HG03378 (cell line): ENCODE measurements at regions not wholly inside any gene's neighbourhood (a gene's known extent, or its start where the extent isn't known, plus 50 kb on each side); places are given as distances from the start of the nearest gene placed in this dataset.

Experiments
- ATAC-seq: cut with Tn5 transposase; IDR thresholded peaks from one replicate; pipeline ENCODE4 v1.9.1; 2021; ENCODE audit warnings: mild to moderate bottlenecking, moderate library complexity; ENCODE audit not compliant: unreplicated experiment

DNA sequence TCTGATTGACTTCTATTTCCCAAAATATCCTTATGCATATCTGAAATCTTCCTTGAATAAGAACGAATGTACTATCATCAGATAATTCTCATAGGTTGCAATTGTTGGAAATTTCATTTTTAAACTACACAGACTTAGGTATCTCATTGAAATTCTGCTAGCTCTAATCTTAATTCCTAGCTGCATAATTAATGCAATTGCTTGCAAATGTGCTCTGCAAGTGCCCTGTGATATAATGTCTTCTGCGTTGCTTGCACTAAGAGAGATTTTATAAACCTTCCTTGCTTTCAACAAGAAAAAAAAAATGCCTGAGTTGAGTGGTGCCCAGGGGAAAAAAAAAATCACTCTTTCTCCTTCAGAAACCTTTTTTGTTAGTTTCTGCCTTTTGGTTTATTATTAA, 354.9 kb downstream of the TFAP2A start:
- no peak for ATAC-seq

DNA sequence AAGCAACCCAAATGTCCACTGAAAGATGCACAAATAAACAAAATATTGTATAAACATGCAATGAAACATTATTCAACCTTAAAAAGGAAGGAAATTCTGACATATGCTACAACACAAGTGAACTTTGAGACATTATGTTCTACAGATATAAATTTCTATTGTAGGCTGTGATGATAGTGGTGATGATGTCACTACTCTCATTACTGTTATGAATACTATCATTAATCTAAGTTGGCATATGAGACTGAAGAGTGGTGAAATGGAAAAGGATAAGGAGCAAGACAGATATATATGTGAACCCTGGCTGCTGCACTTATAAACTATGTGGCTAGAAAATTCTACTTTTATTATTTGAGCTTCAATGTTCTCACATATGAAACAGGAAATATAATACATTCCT, 360.2 kb downstream of the TFAP2A start:
- ATAC-seq: no peak

DNA sequence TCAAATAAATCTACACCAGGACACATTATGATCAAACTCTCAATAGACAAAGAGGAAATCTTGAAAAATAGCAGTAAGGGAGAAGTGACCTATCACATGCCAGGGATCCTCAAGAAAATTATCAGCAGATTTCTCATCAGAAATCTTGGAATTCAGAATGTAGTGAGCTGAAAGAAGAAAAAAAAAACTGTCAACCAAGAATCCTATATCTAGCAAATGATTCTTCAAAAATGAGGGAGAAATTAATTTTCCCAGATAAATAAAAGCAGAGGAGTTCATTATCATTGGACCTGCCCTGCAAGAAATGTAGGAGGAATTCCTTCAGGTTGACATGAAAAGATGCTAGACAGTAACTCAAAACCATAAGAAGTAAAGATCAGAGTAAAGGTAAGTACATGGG, 363.6 kb downstream of the TFAP2A start:
- ATAC-seq: no peak

DNA sequence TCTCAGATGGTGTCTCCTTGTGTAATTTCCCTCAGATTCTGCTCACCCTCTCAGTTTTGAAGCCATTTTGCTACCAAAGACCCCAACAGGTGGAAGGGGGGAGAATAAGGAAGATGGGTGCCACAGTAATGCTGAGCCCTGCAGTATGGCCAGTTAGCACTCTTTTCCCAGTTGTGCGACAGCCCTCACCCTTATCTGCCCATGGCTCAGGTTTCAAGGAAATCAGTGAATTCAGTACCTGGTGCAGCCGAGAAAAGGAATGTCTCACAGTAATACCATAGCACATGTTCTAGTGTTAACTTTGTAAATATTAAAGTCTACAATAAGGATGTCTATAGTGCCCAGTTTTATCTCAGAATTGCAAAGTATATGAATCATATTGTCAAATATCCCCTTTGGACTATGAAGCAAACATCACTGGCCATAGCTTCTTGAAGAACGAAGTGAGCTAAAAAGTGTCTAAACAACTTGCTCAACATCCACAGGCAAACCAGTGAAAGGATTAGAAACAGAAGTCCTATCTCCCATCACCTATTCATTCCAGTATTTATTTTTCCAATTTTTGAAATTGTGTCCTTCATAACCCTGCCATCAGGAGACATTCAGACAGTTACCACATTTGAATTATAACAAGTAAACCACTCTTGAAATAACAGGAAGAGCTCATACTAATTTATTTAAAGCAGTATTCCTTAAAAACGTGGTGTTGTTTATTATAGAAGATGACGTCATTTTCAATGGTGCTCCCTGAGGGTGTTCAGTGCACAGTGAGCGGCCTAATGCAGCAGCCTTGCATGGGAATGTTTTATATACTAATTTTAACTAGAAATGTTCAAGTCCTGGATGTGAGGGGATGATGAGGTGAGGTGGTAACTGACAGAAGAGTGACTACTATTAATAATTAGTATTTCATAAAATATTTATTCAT, 366.2 kb downstream of the TFAP2A start:
- ATAC-seq: no peak

DNA sequence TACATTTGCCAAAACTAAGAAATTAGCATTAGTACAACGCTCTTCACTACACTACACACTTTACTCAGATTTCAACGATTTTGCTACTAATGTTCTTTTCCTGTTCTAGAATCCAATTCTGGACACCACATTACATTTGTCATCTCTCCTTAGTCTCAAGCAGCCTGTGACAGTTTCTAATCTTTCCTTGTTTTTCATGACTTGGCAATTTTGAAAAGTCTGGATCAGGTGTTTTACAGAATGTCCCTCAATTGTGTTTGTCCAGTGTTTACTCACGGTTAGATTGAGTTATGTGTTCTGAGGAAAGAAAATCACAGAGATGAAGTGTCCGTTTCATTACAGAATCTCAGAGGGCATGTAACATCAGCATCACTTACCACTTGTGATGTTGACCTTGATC, 372.6 kb downstream of the TFAP2A start:
- no peak for ATAC-seq

DNA sequence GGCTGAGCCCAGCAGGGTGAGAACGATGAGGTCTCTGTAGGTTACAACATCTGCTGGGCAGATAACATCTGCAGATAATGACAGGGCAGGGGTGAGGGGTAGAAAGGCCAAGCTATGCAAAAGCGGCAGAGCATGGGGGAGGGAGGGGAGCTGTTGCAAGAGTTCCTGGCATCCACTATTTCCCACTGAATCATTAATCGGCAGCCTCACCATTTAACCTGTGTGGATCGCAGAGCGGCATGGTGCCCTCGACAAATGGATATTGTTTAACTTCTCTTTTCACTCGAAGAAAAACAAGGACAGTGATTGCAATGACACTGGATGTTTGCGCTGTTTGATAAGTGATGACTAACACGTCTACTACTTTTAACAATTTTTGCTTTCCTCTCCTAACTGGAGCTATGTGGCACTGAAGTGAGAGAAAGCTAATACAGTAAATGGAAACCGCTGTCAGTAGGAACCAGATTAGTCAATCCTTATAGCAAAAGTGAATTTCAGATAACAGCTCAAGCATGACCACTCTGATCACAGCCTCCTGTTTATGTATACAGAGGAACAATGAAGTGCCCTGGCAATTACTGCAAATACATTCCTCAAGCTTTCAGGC, 381.5 kb downstream of the TFAP2A start:
- ATAC-seq: no peak

DNA sequence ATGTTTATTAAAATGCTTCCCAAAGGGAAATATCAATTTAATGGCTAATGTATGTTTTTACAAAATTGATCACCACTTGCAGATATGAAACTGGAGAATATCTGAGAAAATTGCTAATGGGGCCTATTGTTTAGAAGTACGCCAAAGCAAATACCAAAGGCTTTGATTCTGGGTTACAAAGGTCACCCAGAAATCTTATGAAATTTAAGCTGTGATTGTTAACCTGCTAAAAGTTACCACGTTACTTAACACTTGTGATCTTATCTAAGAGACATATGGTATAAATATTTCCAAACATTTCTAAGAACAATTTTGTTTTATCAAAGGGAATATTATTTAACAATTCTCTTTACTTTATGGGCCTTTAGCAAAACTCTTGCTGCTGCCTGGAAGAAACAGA, 383.3 kb downstream of the TFAP2A start:
- ATAC-seq: no peak

DNA sequence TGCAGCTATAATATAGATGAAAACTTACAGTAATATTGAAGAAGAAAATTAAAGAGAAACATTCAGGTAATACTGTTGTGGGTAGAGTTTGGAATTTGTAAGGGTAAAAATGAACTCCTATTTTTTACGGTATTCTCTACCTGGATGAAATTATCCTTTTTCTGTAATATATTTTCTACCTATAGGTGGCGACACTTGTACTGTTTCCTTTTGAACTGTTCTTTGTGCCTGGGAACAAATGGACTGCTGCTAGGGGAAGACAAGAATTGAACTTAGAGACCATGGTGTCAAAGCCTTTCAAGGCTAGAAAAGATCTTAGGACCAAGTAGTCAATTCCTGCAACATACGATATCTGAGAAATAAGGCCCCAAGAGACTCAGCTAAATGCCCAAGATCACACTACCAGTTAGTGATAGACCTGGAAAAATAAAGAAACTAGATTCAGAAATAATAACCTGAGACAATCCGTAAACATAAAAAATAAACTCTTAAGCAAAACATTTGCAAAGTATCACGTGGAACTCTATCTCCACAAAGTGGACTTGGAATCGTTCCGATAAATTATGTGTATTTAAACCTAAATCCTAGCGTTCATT, 383.8 kb downstream of the TFAP2A start:
- ATAC-seq: peak; percentile 65

DNA sequence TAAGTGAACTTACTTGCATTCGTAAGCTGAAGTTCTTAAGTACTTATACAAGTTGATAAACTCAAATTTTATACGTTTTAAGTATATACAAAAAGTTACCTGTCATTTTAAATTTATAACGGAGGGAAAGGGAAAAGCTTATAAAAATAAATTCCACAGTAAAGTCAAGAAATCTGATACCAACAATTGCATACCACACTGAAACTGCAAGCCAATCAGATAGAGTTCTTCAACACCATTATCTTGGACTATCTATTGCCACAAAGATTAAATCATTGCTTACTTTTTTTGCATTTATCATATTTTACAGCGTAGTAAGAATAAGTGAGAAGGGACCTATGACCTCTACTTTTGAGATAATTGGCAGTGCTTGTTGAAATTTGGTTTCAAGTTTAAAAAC, 386.7 kb downstream of the TFAP2A start:
- no peak for ATAC-seq

DNA sequence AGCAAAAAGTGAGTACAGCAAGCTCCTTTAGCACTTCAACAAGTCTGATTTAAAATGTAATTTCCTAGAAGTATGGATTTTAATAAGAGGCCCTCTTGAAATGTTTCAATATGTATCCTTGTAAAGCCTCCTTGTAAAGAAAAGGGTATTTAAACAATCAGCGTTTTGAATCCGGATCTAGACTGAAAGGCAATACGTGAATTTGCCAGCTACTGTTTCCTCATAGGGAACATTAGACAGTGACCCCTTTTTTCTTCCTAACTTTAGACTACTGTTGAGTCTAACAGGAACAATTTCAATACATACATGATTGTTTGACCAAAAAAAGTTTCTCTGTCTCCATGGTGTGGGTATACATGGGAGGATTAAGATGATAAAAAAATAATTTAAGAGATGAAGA, 395.0 kb downstream of the TFAP2A start:
- ATAC-seq: no peak

DNA sequence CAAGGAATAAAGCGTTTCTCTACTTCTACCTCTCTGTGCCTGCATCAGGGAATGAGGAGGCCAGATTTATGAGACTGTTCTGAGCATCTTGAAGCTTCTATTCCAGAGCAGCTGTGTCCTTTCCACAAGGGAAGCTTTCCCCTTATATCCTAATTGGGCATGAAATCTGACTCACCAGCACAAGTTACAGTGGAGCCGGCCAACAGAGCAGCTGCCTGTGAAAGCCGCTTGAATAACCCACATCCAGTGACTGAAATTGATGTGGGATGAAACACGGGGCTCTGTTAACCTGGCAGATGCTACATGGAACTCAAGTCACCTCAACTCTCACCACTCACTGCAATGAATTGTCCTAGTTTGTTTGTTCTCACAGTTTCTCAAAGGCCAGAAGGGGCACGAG, 400.3 kb downstream of the TFAP2A start:
- ATAC-seq: no peak

DNA sequence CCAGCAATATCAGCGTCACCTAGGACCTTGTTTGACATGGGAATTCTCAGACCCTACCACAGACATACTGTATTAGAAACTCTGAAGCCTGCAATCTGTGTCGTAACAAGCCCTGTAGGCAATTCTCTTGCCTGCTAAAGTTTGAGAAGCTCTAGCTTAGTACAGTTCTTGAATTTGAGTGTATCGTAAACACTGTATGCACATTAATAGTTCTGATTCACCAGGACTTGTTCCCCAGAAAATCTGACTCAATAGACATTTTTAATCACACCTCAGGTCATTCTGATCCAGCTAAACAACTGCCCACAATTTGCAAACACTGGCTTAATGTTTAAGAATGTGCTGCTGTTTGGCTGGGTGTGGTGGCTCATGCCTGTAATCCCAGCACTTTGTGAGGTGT, 414.3 kb downstream of the TFAP2A start:
- ATAC-seq: no peak

DNA sequence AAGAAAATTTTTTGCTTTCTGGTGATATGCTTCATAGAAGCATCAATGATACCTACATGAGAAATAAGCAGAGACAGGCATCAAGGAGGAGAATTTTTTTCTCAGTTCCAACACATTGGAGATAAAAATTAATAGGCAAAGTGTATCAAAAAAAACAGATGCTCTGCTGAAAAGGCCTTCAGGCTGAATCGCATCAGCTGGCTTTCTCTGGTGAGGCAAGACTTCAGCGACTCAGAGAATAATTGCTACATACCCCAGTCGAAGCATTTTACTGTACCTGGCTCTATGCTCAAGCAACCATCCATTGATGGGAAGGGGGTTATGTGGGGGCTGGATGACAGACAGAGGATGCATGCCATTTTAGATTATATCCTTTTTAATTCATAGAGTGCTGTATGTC, 415.1 kb downstream of the TFAP2A start:
- ATAC-seq: no peak

DNA sequence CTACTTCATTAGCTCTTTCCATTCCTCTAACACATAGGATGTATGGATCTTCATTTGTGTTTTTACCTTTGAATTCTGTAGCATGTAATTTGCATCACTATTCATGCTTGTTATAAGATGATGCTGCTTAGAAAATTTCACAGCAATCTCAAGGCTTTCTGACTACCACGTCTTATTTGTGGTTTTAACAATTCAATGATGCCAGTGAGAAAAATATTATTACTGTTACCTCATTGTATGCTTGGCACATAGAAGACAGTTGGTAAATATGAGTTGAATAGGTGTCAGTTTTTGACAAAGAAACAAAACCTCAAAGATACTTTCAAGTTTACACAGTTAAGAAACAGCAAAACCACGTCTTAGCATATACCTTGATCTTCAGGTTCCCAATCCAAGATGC, 428.6 kb downstream of the TFAP2A start:
- no peak for ATAC-seq

DNA sequence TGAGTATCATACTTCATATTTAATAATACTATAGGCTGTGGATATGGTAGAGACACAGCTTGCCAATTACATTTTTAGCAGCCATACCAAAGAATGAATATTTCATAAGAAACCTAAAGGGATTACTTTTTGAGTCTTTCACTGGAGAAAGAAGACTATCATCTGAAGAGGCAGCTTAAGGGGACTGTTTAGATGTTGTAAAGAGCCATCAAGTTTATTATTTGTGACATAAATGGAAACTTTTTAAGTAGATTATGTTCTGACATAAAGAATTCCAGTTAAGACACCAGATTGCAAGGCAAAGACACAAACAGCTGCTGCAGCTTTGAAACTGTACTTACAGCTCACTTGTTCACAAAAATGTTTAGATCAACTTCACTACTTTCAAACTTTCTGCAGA, 429.4 kb downstream of the TFAP2A start:
- ATAC-seq: no peak

DNA sequence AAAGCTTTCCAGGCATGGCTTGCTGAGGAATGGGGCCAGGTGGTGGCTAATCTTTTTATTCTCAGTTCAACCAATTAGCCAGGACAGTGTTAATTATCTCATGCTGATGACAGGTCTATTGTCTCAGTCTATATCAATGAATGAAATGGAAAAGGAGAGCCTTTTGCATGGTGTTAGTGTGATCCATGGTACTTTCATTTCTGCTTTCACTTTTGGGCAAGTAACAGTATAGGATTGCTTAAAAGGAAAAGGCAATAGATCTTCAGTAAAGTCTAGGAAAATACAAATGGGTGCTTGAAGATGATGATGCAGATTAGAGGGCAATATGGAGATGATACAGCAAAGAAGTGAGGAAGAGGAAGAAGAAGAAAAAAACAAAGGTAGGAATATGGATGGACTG, 430.3 kb downstream of the TFAP2A start:
- no peak for ATAC-seq

DNA sequence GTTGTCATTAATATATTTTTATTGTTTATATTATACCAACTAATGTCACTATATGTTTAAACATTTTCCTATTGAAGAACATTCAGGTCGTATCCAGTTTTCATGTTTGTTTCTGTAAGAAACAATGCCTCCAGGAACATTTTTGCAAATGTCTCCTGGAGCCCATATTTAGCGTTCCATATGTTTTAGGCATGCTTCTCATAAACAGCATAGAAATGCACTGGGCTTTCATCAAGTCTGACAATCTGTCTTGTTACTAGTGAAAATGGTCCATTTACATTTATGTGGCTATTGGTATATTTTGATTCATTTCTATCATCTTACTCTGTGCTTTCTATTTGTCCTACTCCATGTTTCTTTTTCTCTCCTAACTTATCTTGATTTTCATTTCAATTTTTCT, 431.7 kb downstream of the TFAP2A start:
- ATAC-seq: no peak

DNA sequence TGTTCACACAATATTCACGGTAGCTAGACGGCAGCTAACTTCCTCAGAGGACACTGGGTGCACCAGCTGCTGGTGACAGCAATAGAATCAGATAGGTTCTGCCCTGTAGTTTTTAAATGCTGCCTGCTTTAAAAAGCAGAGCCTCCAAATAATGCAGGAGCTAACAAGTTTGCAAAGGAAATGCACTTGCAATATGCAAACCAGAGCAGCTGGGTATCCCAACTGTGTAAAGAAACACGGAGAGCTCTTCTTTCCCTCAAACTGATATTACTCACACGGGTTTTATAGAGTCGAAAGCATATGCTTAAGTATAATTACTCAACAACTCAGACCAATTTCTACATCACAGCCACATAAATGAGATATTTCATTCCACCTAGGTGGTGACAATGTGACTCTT, 432.7 kb downstream of the TFAP2A start:
- no peak for ATAC-seq

DNA sequence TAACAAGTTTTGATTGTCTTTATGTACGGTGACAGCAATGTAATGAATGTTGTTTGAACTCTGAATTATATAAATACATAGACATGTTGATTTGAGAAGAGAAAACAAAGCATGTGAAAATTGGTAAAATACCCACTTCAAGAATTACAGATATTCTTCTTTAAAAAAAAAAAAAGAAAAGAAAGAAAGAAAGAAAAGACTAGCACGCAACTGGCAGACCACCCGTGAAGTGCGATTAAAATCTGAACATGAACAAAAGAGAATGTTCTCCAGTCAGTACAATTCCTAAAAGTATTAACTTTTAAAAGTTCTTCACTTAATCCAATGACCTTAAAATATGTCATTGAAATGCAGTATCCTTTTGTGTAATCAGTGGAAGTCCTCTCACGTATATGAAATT, 434.9 kb downstream of the TFAP2A start:
- ATAC-seq: no peak

DNA sequence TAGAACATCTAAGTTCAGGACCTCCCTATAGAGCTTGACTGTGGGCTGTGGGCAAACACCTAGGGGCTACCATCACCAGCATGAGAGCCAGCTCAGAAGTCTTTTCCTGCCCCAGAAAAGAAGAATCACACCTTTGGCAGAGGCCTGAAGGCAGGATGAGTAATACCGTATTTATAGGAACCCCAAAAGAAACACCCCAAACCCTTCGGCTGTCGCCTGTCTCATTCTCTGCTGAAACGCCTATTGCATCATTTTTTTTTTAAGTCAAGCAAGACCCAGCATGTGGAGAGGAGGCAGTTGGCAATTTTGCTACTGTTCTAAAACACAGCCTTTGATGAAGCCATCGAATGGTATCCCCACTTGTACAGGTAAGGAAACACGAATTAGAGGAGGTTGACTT, 436.4 kb downstream of the TFAP2A start:
- no peak for ATAC-seq

DNA sequence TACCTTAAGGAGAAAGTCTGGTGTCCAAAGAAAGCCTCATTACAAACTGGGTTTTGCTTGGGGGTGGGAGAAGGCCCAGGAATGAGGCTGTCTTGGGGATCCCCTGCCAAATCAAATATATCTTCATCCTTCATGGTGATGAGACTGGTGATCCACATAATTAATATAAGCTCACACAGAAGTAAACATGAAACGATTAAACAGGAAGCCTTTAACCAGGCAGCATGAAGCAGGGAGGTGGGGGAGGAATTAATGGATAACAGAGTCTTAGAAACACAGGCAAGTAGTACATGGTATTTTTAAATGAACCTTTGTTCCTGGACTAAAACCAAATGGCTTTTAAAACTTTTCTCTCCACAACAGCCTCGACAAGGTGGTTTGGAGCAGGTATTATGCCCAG, 437.5 kb downstream of the TFAP2A start:
- no peak for ATAC-seq

DNA sequence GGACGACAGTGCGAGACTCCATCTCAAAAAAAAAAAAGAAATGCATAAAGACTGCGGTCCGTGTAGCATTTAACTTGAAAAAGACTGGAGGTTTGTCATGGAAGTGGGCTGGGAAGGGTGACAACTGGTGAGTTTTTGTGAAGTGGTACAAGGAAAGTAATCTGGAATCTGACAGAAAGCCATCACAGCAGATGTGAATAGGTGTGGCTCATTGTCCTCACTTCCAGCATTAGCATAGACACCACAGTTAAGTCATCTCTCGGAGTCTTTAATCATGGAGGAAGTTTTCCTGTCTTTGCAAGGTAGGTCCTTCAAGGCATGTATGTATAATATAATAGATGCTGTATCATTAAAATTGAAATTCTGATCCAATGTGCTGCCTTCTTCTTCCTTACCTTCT, 453.2 kb downstream of the TFAP2A start:
- ATAC-seq: no peak
